Esophagus squamous epithelium (tissue), 5 donors: ENCODE measurements at regions not wholly inside any gene's neighbourhood (a gene's known extent, or its start where the extent isn't known, plus 50 kb on each side); places are given as distances from the start of the nearest gene placed in this dataset.

Experiments used
- DNase-seq: peaks from one replicate; lab custom pipeline; 2025; lab: John Stamatoyannopoulos, UW
- H3K27ac ChIP-seq, 4 donors: fragments of 200-600 bp; sonication (generic); one replicate each; pipeline ENCODE4 v1.5.1; 2016 to 2019; ENCODE audit warnings: mild to moderate bottlenecking in 1 of 4
- H3K27me3 ChIP-seq, 4 donors: fragments of 200-600 bp; sonication (generic); 1 replicate in 3 of 4; 2 replicates in 1 of 4; pipeline versions ENCODE4 v1.5.1 to v1.6.0; 2017 to 2021; ENCODE audit warnings: antibody characterized with exemption in 1 of 4
- H3K36me3 ChIP-seq, 3 donors: fragments of 200-600 bp; sonication (generic); one replicate each; pipeline ENCODE4 v1.5.1; 2016 to 2019
- H3K4me1 ChIP-seq, 3 donors: fragments of 200-600 bp; sonication (generic); one replicate each; pipeline ENCODE4 v1.5.1; 2017 to 2019
- H3K4me3 ChIP-seq, 4 donors: fragments of 200-600 bp; sonication (generic); 1 replicate in 3 of 4; 2 replicates in 1 of 4; pipeline ENCODE4 v1.5.1; 2016 to 2019; ENCODE audit warnings: mild to moderate bottlenecking in 2 of 4, moderate library complexity in 1 of 4
- H3K9me3 ChIP-seq, 3 donors: fragments of 200-600 bp; sonication (generic); one replicate each; pipeline ENCODE4 v1.5.1; 2016 to 2019
- POLR2A ChIP-seq, 4 donors: fragments of 450-650 bp; IDR thresholded peaks; one replicate each; pipeline ENCODE4 v1.6.1; 2017; ENCODE audit warnings: antibody characterized with exemption in 4 of 4, mild to moderate bottlenecking in 4 of 4, moderate library complexity in 3 of 4
- whole genome bisulfite sequencing, 2 donors: methylation state at CpG; one replicate each; pipeline ENCODE4 v1.1.5; 2018; 5-methylcytosine and 5-hydroxymethylcytosine counted together
- intact Hi-C: fragments of 100-400 bp; cut with DNase I; formaldehyde crosslinking; loops from one replicate; pipeline ENCODE4 v1.15.0; 2022
- TF ChIP-seq, protein P1 (sequence below), 6 experiments: fragments of 450-650 bp in 4 of 6; fragments of 200-600 bp in 2 of 6; sonication (generic) in 2 of 6; IDR thresholded peaks; one replicate each; pipeline ENCODE4 v1.5.1; 2016 to 2019; ENCODE audit warnings: antibody characterized with exemption in 6 of 6, mild to moderate bottlenecking in 4 of 6, moderate library complexity in 4 of 6
- donor health status: DM: yes; HTN: yes; CAD: no.

DNA sequence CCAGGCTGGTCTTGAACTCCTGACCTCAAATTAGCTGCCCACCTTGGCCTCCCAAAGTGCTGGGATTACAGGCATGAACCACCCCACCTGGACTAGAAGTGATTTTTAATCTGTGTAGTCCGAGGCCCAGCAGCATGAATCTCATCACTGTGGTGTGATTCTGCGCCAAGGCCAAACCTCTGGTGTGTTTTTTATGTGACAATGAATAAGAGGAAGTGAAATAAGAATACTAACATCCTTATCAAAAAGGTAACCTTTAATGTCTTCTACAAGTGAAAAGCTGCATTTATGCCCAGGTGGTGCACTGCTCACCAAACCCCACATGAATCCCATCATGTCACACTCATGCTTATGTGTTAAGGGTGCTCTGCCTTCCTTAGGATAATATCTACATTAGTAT lies 77.1 kb upstream of the OR9Q1 start:
- no peaks in the 10 kb centered on the region for H3K27me3 ChIP-seq
- intact Hi-C loops, result no loop called here
- H3K4me3 ChIP-seq, result no peak overlapping the region
- H3K36me3 ChIP-seq, result no peaks in the 10 kb centered on the region
- no peak for DNase-seq
- TF ChIP-seq, protein P1, sequence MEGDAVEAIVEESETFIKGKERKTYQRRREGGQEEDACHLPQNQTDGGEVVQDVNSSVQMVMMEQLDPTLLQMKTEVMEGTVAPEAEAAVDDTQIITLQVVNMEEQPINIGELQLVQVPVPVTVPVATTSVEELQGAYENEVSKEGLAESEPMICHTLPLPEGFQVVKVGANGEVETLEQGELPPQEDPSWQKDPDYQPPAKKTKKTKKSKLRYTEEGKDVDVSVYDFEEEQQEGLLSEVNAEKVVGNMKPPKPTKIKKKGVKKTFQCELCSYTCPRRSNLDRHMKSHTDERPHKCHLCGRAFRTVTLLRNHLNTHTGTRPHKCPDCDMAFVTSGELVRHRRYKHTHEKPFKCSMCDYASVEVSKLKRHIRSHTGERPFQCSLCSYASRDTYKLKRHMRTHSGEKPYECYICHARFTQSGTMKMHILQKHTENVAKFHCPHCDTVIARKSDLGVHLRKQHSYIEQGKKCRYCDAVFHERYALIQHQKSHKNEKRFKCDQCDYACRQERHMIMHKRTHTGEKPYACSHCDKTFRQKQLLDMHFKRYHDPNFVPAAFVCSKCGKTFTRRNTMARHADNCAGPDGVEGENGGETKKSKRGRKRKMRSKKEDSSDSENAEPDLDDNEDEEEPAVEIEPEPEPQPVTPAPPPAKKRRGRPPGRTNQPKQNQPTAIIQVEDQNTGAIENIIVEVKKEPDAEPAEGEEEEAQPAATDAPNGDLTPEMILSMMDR (IDR thresholded peaks at IDR 0.05), result no peak
- no peak for TF ChIP-seq POLR2A (IDR thresholded peaks at IDR 0.05)
- WGBS, 2 donors, result 90 to 100% methylated on average over 1 to 2 of the region's 2 CpGs
- H3K27ac ChIP-seq, result no peak overlapping the region
- H3K4me1 ChIP-seq, result peaks cover 0 to 15% (median 0%) of the 10 kb centered on the region in 3 donors
- no peaks in the 10 kb centered on the region for H3K9me3 ChIP-seq

DNA sequence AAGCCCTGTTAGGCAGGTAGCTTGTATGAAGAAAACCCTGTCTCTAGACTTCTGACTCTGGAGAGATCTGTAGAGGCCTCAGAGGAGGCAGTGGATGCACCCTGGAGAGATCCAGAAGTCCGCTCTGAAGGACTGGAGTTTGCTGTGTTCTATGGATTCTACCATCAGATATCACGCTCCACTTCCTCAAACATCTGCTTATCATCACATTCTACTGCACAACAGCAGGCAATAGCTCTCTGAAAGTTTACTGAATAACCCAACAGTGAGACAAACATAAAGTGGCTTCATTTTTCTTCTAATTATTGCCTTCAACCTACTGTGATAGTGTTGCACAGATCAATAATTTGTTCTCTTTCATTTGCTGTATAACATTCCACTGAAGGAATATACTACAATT lies 59.0 kb upstream of the OR9Q1 start:
- intact Hi-C loops, result no loop called here
- H3K4me3 ChIP-seq, result no peak overlapping the region
- H3K27ac ChIP-seq, result no peak overlapping the region
- TF ChIP-seq, protein P1 (IDR thresholded peaks at IDR 0.05), result no peak
- TF ChIP-seq POLR2A (IDR thresholded peaks at IDR 0.05), result no peak
- H3K27me3 ChIP-seq, result no peaks in the 10 kb centered on the region
- H3K9me3 ChIP-seq, result no peaks in the 10 kb centered on the region
- DNase-seq, result no peak
- WGBS, 2 donors, result 91 to 95% methylated on average over 2 of the region's 2 CpGs
- no peaks in the 10 kb centered on the region for H3K4me1 ChIP-seq
- no peaks in the 10 kb centered on the region for H3K36me3 ChIP-seq

DNA sequence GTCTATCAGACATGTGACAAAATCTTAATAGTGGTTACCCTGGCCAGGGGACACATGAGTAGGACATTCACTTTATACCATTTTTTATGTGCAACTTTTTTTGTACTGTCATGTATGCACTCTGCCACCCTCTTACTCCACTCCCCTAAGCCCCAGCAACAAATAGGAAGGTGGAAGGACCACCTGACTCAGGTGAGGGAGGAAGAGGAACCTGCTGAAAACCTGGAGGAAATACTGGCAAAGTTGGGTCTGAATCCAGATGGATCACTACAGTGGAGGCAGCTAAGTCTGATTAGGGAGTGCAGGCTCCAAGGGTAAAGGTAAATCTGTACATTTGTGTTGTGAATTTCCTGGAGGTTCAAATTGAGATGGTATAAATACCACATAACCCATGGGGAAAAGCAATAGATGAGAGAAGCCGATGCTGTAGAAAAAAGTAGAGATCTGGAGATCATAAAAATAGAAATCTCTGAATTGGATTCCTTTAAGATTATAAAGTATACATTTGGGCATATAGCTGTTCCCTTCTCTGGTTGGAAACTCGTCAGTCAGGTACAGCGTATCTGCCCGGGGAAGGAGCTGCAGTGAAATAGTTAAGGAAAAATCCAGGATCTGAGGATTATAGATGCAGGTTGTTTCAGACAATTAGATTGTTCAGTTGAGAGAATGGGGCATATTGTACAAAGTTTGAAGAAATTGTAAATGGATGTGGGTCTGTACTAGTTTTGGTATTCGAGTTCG lies 52.2 kb upstream of the OR9Q1 start:
- no peak overlapping the region for H3K4me3 ChIP-seq
- H3K36me3 ChIP-seq, result no peaks in the 10 kb centered on the region
- H3K27me3 ChIP-seq, result no peaks in the 10 kb centered on the region
- H3K27ac ChIP-seq, result no peak overlapping the region
- WGBS, 2 donors, result 82 to 89% methylated on average over 6 of the region's 6 CpGs
- no peak for DNase-seq
- TF ChIP-seq, protein P1 (IDR thresholded peaks at IDR 0.05), result no peak
- TF ChIP-seq POLR2A (IDR thresholded peaks at IDR 0.05), result no peak
- intact Hi-C loops, result no loop called here
- no peaks in the 10 kb centered on the region for H3K9me3 ChIP-seq
- no peaks in the 10 kb centered on the region for H3K4me1 ChIP-seq

DNA sequence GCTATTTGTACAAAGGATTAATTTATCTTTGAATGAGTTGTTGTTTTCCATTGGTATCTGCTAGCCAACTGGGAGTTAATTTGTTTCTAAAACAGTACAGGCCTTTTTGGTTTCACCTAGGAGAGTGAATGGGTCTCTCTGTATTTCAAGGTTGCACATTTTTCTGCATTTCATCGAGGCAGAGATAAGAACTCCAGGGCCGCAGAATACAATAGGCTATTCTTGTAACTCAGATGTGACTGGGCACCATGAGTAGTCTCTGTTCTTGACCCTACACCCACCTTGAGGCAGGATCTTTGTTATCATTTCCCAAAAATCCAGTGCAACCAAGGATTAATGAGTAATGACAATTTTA lies 51.7 kb upstream of the OR9Q1 start:
- H3K27me3 ChIP-seq, result no peaks in the 10 kb centered on the region
- no peaks in the 10 kb centered on the region for H3K4me1 ChIP-seq
- H3K27ac ChIP-seq, result no peak overlapping the region
- TF ChIP-seq, protein P1 (IDR thresholded peaks at IDR 0.05), result no peak
- intact Hi-C loops, result no loop called here
- DNase-seq, result no peak
- H3K4me3 ChIP-seq, result no peak overlapping the region
- 17 to 63% methylated on average over 1 to 2 of the region's 2 CpGs for WGBS, 2 donors
- no peaks in the 10 kb centered on the region for H3K9me3 ChIP-seq
- H3K36me3 ChIP-seq, result no peaks in the 10 kb centered on the region
